Esophagus squamous epithelium (tissue), 5 donors: ENCODE measurements at regions not wholly inside any gene's neighbourhood (a gene's known extent, or its start where the extent isn't known, plus 50 kb on each side); places are given as distances from the start of the nearest gene placed in this dataset.

Experiments used
- DNase-seq: peaks from one replicate; lab custom pipeline; 2025; lab: John Stamatoyannopoulos, UW
- H3K27ac ChIP-seq, 4 donors: fragments of 200-600 bp; sonication (generic); one replicate each; pipeline ENCODE4 v1.5.1; 2016 to 2019; ENCODE audit warnings: mild to moderate bottlenecking in 1 of 4
- H3K27me3 ChIP-seq, 4 donors: fragments of 200-600 bp; sonication (generic); 1 replicate in 3 of 4; 2 replicates in 1 of 4; pipeline versions ENCODE4 v1.5.1 to v1.6.0; 2017 to 2021; ENCODE audit warnings: antibody characterized with exemption in 1 of 4
- H3K36me3 ChIP-seq, 3 donors: fragments of 200-600 bp; sonication (generic); one replicate each; pipeline ENCODE4 v1.5.1; 2016 to 2019
- H3K4me1 ChIP-seq, 3 donors: fragments of 200-600 bp; sonication (generic); one replicate each; pipeline ENCODE4 v1.5.1; 2017 to 2019
- H3K4me3 ChIP-seq, 4 donors: fragments of 200-600 bp; sonication (generic); 1 replicate in 3 of 4; 2 replicates in 1 of 4; pipeline ENCODE4 v1.5.1; 2016 to 2019; ENCODE audit warnings: mild to moderate bottlenecking in 2 of 4, moderate library complexity in 1 of 4
- H3K9me3 ChIP-seq, 3 donors: fragments of 200-600 bp; sonication (generic); one replicate each; pipeline ENCODE4 v1.5.1; 2016 to 2019
- POLR2A ChIP-seq, 4 donors: fragments of 450-650 bp; IDR thresholded peaks; one replicate each; pipeline ENCODE4 v1.6.1; 2017; ENCODE audit warnings: antibody characterized with exemption in 4 of 4, mild to moderate bottlenecking in 4 of 4, moderate library complexity in 3 of 4
- WGBS, 2 donors: methylation state at CpG; one replicate each; pipeline ENCODE4 v1.1.5; 2018; 5-methylcytosine and 5-hydroxymethylcytosine counted together
- intact Hi-C: fragments of 100-400 bp; cut with DNase I; formaldehyde crosslinking; loops from one replicate; pipeline ENCODE4 v1.15.0; 2022
- TF ChIP-seq, protein P1 (sequence below), 6 experiments: fragments of 450-650 bp in 4 of 6; fragments of 200-600 bp in 2 of 6; sonication (generic) in 2 of 6; IDR thresholded peaks; one replicate each; pipeline ENCODE4 v1.5.1; 2016 to 2019; ENCODE audit warnings: antibody characterized with exemption in 6 of 6, mild to moderate bottlenecking in 4 of 6, moderate library complexity in 4 of 6
- donor health status: DM: yes; HTN: yes; CAD: no.

- Histone ChIP-seq H3K9me3 (no peaks in the 10 kb centered on the region), H3K27ac (no peak overlapping the region), H3K36me3 (no peaks in the 10 kb centered on the region), H3K4me1 (no peaks in the 10 kb centered on the region), H3K27me3 (no peaks in the 10 kb centered on the region), H3K4me3 (no peak overlapping the region)
- 57 to 65% methylated on average over 2 of the region's 2 CpGs for WGBS, 2 donors
- intact Hi-C loops: no loop called here
- no peak for DNase-seq
- TF ChIP-seq POLR2A (IDR thresholded peaks at IDR 0.05): no peak
- TF ChIP-seq, protein P1, sequence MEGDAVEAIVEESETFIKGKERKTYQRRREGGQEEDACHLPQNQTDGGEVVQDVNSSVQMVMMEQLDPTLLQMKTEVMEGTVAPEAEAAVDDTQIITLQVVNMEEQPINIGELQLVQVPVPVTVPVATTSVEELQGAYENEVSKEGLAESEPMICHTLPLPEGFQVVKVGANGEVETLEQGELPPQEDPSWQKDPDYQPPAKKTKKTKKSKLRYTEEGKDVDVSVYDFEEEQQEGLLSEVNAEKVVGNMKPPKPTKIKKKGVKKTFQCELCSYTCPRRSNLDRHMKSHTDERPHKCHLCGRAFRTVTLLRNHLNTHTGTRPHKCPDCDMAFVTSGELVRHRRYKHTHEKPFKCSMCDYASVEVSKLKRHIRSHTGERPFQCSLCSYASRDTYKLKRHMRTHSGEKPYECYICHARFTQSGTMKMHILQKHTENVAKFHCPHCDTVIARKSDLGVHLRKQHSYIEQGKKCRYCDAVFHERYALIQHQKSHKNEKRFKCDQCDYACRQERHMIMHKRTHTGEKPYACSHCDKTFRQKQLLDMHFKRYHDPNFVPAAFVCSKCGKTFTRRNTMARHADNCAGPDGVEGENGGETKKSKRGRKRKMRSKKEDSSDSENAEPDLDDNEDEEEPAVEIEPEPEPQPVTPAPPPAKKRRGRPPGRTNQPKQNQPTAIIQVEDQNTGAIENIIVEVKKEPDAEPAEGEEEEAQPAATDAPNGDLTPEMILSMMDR (IDR thresholded peaks at IDR 0.05): no peak
These were observed 510.8 kb upstream of the B3GALT2 start for GRCh38 chr1:193697115-193697762.

- no peak for DNase-seq
- Histone ChIP-seq H3K9me3 (no peaks in the 10 kb centered on the region), H3K27me3 (no peaks in the 10 kb centered on the region), H3K36me3 (no peaks in the 10 kb centered on the region), H3K27ac (no peak overlapping the region), H3K4me1 (no peaks in the 10 kb centered on the region), H3K4me3 (no peak overlapping the region)
- intact Hi-C loops: no loop called here
- no peak for TF ChIP-seq POLR2A (IDR thresholded peaks at IDR 0.05)
- TF ChIP-seq, protein P1 (IDR thresholded peaks at IDR 0.05): no peak
- 33 to 44% methylated on average over 1 of the region's 1 CpG for WGBS, 2 donors
These were observed 508.3 kb upstream of the B3GALT2 start for GRCh38 chr1:193694741-193695140.

DNA sequence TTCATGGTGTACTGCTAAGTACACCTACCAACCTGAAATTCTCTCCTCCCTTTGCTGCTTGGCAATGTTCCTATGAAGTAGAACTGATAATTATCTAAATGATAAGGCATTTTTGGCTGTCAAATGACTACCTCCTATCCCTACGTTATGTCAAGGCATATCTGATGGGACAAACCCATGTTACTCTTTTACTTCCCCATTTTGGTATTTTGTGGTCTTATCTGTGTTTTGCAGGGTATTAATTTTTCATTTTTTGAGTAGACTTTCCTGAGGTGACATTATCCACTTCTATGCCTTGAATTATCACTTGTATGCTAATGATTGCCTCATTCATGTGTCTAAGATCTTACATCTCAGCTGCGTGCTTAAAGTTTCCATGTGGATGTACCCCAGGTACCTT lies 499.6 kb upstream of the B3GALT2 start:
- Histone ChIP-seq H3K27ac (no peak overlapping the region), H3K36me3 (no peaks in the 10 kb centered on the region), H3K4me1 (no peaks in the 10 kb centered on the region), H3K9me3 (no peaks in the 10 kb centered on the region), H3K27me3 (no peaks in the 10 kb centered on the region), H3K4me3 (no peak overlapping the region)
- intact Hi-C loops: no loop called here
- WGBS, 2 donors: 60 to 84% methylated on average over 2 of the region's 2 CpGs
- no peak for DNase-seq
- TF ChIP-seq POLR2A (IDR thresholded peaks at IDR 0.05): no peak
- TF ChIP-seq, protein P1 (IDR thresholded peaks at IDR 0.05): no peak

- Histone ChIP-seq H3K36me3 (no peaks in the 10 kb centered on the region), H3K27me3 (no peaks in the 10 kb centered on the region), H3K4me1 (no peaks in the 10 kb centered on the region), H3K27ac (no peak overlapping the region), H3K9me3 (no peaks in the 10 kb centered on the region), H3K4me3 (no peak overlapping the region)
- TF ChIP-seq, protein P1 (IDR thresholded peaks at IDR 0.05): no peak
- TF ChIP-seq POLR2A (IDR thresholded peaks at IDR 0.05): no peak
- WGBS, 2 donors: 27 to 47% methylated on average over 1 of the region's 1 CpG
- DNase-seq: no peak
- intact Hi-C loops: no loop called here
These were observed 495.0 kb upstream of the B3GALT2 start for GRCh38 chr1:193681422-193681821.

- WGBS, 2 donors: 0 to 33% methylated on average over 2 of the region's 2 CpGs
- TF ChIP-seq, protein P1 (IDR thresholded peaks at IDR 0.05): no peak
- TF ChIP-seq POLR2A (IDR thresholded peaks at IDR 0.05): no peak
These were observed 494.5 kb upstream of the B3GALT2 start for GRCh38 chr1:193680924-193681316.

More at GRCh38 chr1:193680924-193681316, 494.5 kb upstream of the B3GALT2 start:
- H3K9me3 ChIP-seq: no peaks in the 10 kb centered on the region
- no peak for DNase-seq
- H3K4me1 ChIP-seq: no peaks in the 10 kb centered on the region
- no peaks in the 10 kb centered on the region for H3K27me3 ChIP-seq
- intact Hi-C loops: no loop called here
- H3K27ac ChIP-seq: no peak overlapping the region
- H3K4me3 ChIP-seq: no peak overlapping the region
- no peaks in the 10 kb centered on the region for H3K36me3 ChIP-seq
